ENCODE measurements at regions not wholly inside any gene's neighbourhood (a gene's known extent, or its start where the extent isn't known, plus 50 kb on each side); places are given as distances from the start of the nearest gene placed in this dataset.
A peak's percentile ranks its signal among the peaks of the same experiment; 100 is the strongest.

DNA sequence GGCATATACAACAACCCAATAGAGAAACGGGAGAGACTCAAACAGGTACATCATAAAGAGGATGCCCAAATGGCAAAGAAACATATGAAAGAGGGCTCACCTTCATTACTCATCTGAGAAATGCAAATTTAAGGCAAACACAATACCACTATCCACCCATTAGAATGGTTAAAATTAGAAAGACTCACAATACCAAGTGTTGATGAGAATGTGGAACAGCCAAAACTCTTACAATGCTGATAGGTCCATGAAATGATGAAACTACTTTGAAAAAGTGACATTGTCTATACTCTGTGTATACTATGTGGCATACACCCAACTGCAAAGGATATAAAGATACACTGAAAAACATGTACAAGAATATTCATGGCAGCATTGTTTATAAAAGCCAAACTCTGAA lies 96.2 kb upstream of the TSHZ3 start:
- DNase-seq = no peak
- no peaks in the 10 kb centered on the region for H3K27me3 ChIP-seq (ENCODE audit: control insufficient read depth, insufficient read depth, low read length)
- H3K4me3 ChIP-seq (ENCODE audit: low read length) = no peak overlapping the region
- no CpG with 5 or more reads among the region's 1 CpG for WGBS (ENCODE audit: insufficient coverage, low lambda C conversion rate)
- no peaks in the 10 kb centered on the region for H3K4me1 ChIP-seq (ENCODE audit: control insufficient read depth, insufficient read depth, low read length)
- H3K9me3 ChIP-seq (ENCODE audit: control insufficient read depth, low read depth, low read length) = no peaks in the 10 kb centered on the region
- H3K27ac ChIP-seq (ENCODE audit: low read length) = no peak overlapping the region
- no peaks in the 10 kb centered on the region for H3K36me3 ChIP-seq (ENCODE audit: control insufficient read depth, insufficient read depth, low read length)

DNA sequence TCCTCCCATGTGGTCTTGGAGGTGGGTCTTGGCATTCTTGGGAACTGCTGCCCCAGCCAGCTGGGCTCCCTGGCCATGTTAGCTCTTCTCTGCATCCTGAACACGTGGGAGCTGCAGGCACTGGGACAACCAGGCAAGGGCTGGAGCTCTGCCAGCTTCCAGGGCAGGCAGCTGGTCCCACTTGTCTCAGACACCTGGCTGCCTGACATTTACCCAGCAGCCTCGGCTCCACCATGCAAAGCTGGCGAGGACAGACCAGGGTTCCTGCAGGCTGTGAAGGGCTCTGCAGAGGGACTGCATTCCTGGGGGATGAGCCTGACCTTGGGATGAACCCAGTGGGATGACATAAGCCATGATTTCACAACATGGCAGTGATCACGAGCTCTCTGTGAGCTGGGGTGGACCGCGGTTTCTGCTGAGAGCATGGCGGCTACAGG lies 99.0 kb upstream of the TSHZ3 start:
- Histone ChIP-seq H3K4me3 (ENCODE audit: low read length) (no peak overlapping the region), H3K27me3 (ENCODE audit: control insufficient read depth, insufficient read depth, low read length) (no peaks in the 10 kb centered on the region), H3K27ac (ENCODE audit: low read length) (no peak overlapping the region), H3K4me1 (ENCODE audit: control insufficient read depth, insufficient read depth, low read length) (no peaks in the 10 kb centered on the region), H3K9me3 (ENCODE audit: control insufficient read depth, low read depth, low read length) (no peaks in the 10 kb centered on the region), H3K36me3 (ENCODE audit: control insufficient read depth, insufficient read depth, low read length) (no peaks in the 10 kb centered on the region)
- DNase-seq = peak; percentile 12 to 20
- WGBS (ENCODE audit: insufficient coverage, low lambda C conversion rate) = no CpG with 5 or more reads among the region's 7 CpGs

GRCh38 chr19:31449379-31449778 lies 100.1 kb upstream of the TSHZ3 start:
- Histone ChIP-seq H3K27ac (ENCODE audit: low read length) (no peak overlapping the region), H3K36me3 (ENCODE audit: control insufficient read depth, insufficient read depth, low read length) (no peaks in the 10 kb centered on the region), H3K9me3 (ENCODE audit: control insufficient read depth, low read depth, low read length) (no peaks in the 10 kb centered on the region), H3K4me3 (ENCODE audit: low read length) (no peak overlapping the region), H3K27me3 (ENCODE audit: control insufficient read depth, insufficient read depth, low read length) (no peaks in the 10 kb centered on the region), H3K4me1 (ENCODE audit: control insufficient read depth, insufficient read depth, low read length) (no peaks in the 10 kb centered on the region)
- no peak for DNase-seq
- WGBS (ENCODE audit: insufficient coverage, low lambda C conversion rate) = no CpG with 5 or more reads among the region's 4 CpGs

GRCh38 chr19:31450696-31451095 lies 101.5 kb upstream of the TSHZ3 start:
- Histone ChIP-seq H3K27ac (ENCODE audit: low read length) (no peak overlapping the region), H3K4me3 (ENCODE audit: low read length) (no peak overlapping the region), H3K27me3 (ENCODE audit: control insufficient read depth, insufficient read depth, low read length) (no peaks in the 10 kb centered on the region), H3K4me1 (ENCODE audit: control insufficient read depth, insufficient read depth, low read length) (no peaks in the 10 kb centered on the region), H3K9me3 (ENCODE audit: control insufficient read depth, low read depth, low read length) (no peaks in the 10 kb centered on the region), H3K36me3 (ENCODE audit: control insufficient read depth, insufficient read depth, low read length) (no peaks in the 10 kb centered on the region)
- 90% methylated on average over 3 of the region's 5 CpGs for WGBS (ENCODE audit: insufficient coverage, low lambda C conversion rate)
- no peak for DNase-seq

- no peak overlapping the region for H3K4me3 ChIP-seq (ENCODE audit: low read length)
- DNase-seq = no peak
- no peaks in the 10 kb centered on the region for H3K27me3 ChIP-seq (ENCODE audit: control insufficient read depth, insufficient read depth, low read length)
- no peak overlapping the region for H3K27ac ChIP-seq (ENCODE audit: low read length)
- no peaks in the 10 kb centered on the region for H3K9me3 ChIP-seq (ENCODE audit: control insufficient read depth, low read depth, low read length)
- H3K36me3 ChIP-seq (ENCODE audit: control insufficient read depth, insufficient read depth, low read length) = no peaks in the 10 kb centered on the region
- H3K4me1 ChIP-seq (ENCODE audit: control insufficient read depth, insufficient read depth, low read length) = no peaks in the 10 kb centered on the region
- WGBS (ENCODE audit: insufficient coverage, low lambda C conversion rate) = 67% methylated on average over 3 of the region's 10 CpGs
Measured at GRCh38 chr19:31451686-31452330, 102.6 kb upstream of the TSHZ3 start.

GRCh38 chr19:31459430-31459829 lies 110.2 kb upstream of the TSHZ3 start:
- Histone ChIP-seq H3K9me3 (ENCODE audit: control insufficient read depth, low read depth, low read length) (no peaks in the 10 kb centered on the region), H3K27me3 (ENCODE audit: control insufficient read depth, insufficient read depth, low read length) (no peaks in the 10 kb centered on the region), H3K4me1 (ENCODE audit: control insufficient read depth, insufficient read depth, low read length) (no peaks in the 10 kb centered on the region), H3K27ac (ENCODE audit: low read length) (no peak overlapping the region), H3K4me3 (ENCODE audit: low read length) (no peak overlapping the region), H3K36me3 (ENCODE audit: control insufficient read depth, insufficient read depth, low read length) (no peaks in the 10 kb centered on the region)
- no CpG with 5 or more reads among the region's 3 CpGs for WGBS (ENCODE audit: insufficient coverage, low lambda C conversion rate)
- no peak for DNase-seq

GRCh38 chr19:31461814-31462539 lies 112.7 kb upstream of the TSHZ3 start:
- H3K27me3 ChIP-seq (ENCODE audit: control insufficient read depth, insufficient read depth, low read length) = no peaks in the 10 kb centered on the region
- H3K4me3 ChIP-seq (ENCODE audit: low read length) = no peak overlapping the region
- H3K27ac ChIP-seq (ENCODE audit: low read length) = no peak overlapping the region
- H3K36me3 ChIP-seq (ENCODE audit: control insufficient read depth, insufficient read depth, low read length) = no peaks in the 10 kb centered on the region
- no peaks in the 10 kb centered on the region for H3K4me1 ChIP-seq (ENCODE audit: control insufficient read depth, insufficient read depth, low read length)
- DNase-seq = no peak
- H3K9me3 ChIP-seq (ENCODE audit: control insufficient read depth, low read depth, low read length) = peaks cover 3% of the 10 kb centered on the region
- no CpG with 5 or more reads among the region's 3 CpGs for WGBS (ENCODE audit: insufficient coverage, low lambda C conversion rate)

- Histone ChIP-seq H3K9me3 (ENCODE audit: control insufficient read depth, low read depth, low read length) (no peaks in the 10 kb centered on the region), H3K36me3 (ENCODE audit: control insufficient read depth, insufficient read depth, low read length) (no peaks in the 10 kb centered on the region), H3K4me1 (ENCODE audit: control insufficient read depth, insufficient read depth, low read length) (no peaks in the 10 kb centered on the region), H3K4me3 (ENCODE audit: low read length) (no peak overlapping the region), H3K27me3 (ENCODE audit: control insufficient read depth, insufficient read depth, low read length) (no peaks in the 10 kb centered on the region), H3K27ac (ENCODE audit: low read length) (no peak overlapping the region)
- no CpG with 5 or more reads among the region's 10 CpGs for WGBS (ENCODE audit: insufficient coverage, low lambda C conversion rate)
- DNase-seq = no peak
Measured at GRCh38 chr19:31470229-31470939, 121.1 kb upstream of the TSHZ3 start.

DNA sequence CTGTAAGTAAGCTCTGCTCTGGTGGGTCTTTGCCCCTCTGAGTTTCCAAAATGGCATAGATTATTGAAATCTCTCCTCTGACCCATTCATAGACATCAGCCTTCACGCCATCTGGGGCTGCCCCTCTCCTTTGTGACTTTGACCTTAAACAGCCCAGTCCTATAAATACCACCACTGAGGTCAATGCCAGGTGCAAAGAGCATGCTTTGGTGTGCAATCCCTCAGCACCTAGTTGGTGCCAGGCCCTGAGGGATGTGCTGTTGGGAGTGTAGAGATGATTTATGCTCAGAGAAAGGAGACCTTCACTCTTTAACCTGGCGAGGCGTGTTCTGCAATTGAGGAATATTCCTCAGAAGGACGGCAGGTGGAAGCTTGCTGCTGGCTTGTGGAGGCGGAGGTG lies 121.7 kb upstream of the TSHZ3 start:
- Histone ChIP-seq H3K27me3 (ENCODE audit: control insufficient read depth, insufficient read depth, low read length) (no peaks in the 10 kb centered on the region), H3K4me1 (ENCODE audit: control insufficient read depth, insufficient read depth, low read length) (no peaks in the 10 kb centered on the region), H3K27ac (ENCODE audit: low read length) (no peak overlapping the region), H3K4me3 (ENCODE audit: low read length) (no peak overlapping the region), H3K9me3 (ENCODE audit: control insufficient read depth, low read depth, low read length) (no peaks in the 10 kb centered on the region), H3K36me3 (ENCODE audit: control insufficient read depth, insufficient read depth, low read length) (no peaks in the 10 kb centered on the region)
- no CpG with 5 or more reads among the region's 5 CpGs for WGBS (ENCODE audit: insufficient coverage, low lambda C conversion rate)
- no peak for DNase-seq

GRCh38 chr19:31478241-31478640 lies 129.0 kb upstream of the TSHZ3 start:
- H3K36me3 ChIP-seq (ENCODE audit: control insufficient read depth, insufficient read depth, low read length) = no peaks in the 10 kb centered on the region
- H3K4me3 ChIP-seq (ENCODE audit: low read length) = no peak overlapping the region
- no peaks in the 10 kb centered on the region for H3K27me3 ChIP-seq (ENCODE audit: control insufficient read depth, insufficient read depth, low read length)
- H3K9me3 ChIP-seq (ENCODE audit: control insufficient read depth, low read depth, low read length) = no peaks in the 10 kb centered on the region
- DNase-seq = no peak
- H3K4me1 ChIP-seq (ENCODE audit: control insufficient read depth, insufficient read depth, low read length) = no peaks in the 10 kb centered on the region
- WGBS (ENCODE audit: insufficient coverage, low lambda C conversion rate) = 100% methylated on average over 1 of the region's 5 CpGs
- H3K27ac ChIP-seq (ENCODE audit: low read length) = no peak overlapping the region

Measured in large intestine (tissue), 3 donors.